HL-60/S4 treated with phorbol 12-myristate 13-acetate at 8.2 ng/mL for 4 days and 3 days (cell line): ENCODE measurements at regions not wholly inside any gene's neighbourhood (a gene's known extent, or its start where the extent isn't known, plus 50 kb on each side); places are given as distances from the start of the nearest gene placed in this dataset.

Experiments used
- in situ Hi-C: fragments of 300-500 bp; cut with MboI; formaldehyde crosslinking; loops from 2 replicates; pipeline ENCODE4 v1.15.0; 2022; ENCODE audit warnings: low sequenced_read_pairs

DNA sequence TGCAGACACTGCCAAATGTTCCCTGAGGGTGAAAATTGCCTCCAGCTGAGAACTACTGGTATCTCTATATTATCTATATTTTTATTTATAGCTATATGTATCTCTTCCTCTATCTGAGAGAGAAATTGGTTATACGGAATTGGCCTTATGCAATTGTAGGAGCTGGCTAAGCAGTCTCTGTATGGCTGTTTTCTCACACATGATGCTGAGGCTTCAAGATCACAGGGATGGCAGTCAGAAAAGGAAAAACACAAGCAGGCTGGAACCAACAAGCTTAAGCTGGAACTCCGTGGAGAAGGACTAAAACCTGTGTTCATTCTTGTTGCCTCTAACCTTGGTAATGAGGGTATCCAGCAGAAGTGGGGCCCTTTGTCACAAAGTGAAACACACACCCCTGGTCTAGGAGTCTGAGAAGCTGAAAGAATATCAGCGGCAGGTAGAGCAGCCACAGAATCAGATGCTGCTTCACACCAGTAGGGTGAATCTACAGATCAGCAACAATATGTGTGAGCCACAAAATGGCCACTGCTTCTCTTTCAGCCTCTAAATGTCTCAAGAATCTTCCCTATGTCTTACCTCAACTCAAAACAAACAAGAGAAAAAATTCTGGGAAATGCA is 166.5 kb upstream of the PPP1R2C start:
- in situ Hi-C loops = no loop called here

DNA sequence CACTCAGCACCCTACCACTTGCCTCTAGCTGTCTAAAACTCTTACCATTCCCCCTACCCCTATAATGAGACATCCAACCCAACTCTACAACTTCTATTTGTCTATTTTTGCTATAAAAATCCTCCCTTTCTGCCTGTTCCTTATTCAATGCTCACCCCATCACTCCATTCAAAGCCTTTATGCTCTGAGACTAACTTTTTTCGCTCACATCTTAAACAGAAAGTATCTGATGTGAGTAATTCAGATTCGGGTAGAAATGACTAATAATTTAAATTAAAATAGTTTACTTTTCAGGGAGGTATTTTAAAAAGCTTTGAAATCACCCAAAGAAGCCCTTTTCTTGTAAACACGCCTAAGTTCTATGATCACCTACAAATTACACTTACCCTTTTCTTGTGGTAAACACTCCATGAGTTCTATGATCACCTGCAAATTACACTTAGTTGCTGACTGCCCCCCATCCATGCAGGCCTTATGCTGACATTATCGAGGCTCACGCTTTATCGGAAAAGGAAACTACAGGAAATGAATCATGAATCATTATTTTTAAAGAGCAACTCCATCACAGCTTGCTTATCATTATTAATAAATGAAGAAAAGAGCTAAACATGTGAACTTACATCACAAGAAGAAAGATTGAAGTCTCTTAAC is 168.7 kb upstream of the PPP1R2C start:
- in situ Hi-C loops = no loop called here

DNA sequence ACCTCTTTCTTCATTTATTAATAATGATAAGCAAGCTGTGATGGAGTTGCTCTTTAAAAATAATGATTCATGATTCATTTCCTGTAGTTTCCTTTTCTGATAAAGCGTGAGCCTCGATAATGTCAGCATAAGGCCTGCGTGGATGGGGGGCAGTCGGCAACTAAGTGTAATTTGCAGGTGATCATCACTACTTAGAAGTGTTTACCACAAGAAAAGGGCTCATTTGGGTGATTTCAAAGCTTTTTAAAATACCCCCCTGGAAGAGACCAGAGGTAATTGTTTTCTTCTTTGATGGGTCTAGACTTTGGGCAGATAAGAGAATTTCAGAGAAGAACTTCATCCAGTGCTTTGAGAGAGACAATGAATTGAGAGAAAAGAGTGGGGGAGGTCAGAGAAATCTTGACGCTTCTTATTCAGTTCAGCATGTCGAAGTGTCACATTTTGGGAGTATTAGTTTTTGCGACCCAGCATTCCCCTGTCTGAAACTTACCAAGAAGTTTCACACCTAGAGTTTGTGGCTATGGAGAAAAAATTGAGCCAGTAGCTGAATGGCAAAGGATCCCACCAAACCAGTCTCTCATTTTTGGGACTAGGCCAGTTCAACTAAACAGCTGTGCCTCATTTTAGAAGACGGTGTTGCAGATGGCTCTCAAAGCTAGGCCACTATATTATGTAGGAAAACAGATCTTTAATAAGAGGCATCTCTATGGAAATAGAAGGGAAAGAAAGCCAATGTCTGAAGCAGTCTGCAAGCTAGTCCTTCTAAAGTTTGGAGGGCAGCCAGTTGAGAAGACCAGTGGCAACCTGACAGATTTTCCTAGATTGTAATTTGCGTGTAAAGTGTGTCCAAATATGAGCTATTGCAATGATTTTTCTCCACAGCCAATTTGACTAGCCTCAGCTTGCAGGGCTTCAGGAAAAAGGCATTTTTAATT is 171.0 kb upstream of the PPP1R2C start:
- in situ Hi-C loops = no loop called here

DNA sequence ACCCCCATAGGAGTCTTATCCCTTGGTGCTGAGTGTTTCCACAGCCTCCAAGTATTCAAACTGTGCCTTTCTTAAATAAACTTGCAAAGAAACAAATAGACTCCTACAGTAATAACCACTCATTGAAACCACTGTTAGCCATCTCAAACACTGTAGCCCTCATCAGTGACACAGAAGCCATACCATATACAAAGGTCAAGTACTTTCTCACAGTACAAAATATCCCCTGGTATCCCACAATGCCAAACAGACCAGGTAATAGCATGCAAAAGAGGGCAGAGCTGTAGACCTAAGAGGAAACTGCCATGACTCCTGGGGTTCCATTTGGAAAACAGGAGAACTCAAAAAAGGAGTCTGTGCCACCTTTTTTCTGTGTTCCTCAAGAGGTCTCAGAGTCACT is 173.8 kb upstream of the PPP1R2C start:
- in situ Hi-C loops = no loop called here

DNA sequence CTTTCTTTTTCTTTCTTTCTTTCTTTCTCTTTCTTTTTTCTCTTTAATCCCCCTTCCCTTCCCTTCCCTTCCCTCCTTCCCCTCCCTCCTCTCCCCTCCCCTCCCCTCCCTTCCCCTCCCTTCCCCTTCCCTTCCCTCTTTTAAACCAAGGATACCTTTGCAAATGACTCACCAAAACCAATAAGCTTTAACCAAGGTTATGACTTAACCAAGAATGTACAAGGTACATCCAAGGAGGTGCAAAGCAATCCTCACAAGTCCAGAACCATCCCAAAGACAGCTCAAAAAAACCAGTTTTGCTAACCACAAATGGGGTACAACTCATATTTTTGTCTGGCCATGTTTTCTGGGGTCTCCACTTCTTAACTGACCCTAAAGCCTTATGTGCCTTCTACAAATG is 174.7 kb upstream of the PPP1R2C start:
- in situ Hi-C loops = no loop called here

DNA sequence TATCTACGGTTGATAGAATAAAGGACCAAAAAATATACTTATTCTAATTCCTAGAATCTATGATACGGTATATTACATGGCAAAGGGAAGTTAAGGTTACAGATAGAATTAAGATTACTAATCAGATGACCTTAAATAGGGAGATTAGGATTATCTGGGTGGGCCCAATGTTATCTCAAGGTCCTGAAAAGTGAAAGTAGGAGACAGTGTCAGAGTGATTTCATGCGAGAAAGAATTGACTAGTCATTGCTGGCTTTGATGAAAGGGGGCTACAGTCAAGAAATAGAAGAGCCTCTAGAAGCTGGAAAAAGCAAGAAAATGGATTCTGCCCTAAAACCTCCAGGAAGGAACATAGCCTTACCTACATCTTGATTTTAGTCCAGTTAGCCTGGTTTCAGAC is 176.9 kb upstream of the PPP1R2C start:
- in situ Hi-C loops = no loop called here

DNA sequence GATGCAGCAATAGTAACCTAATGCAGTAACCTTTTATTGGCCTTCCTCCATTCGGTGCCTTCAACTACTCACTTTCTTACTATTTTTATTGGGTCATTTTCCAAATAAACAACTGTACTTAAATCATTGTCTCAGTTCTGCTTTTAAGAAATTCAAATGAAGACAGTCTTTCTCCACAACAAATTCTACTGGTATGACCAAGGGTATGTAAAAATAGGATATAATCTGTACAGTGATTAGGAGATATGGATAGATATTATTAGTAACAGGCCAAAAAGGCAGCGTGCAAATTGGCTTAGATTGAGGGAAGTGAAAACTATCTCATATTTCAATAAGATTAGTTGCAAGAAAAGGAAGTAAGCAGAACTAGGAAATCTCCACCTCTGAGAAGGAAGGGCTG is 177.4 kb upstream of the PPP1R2C start:
- in situ Hi-C loops = no loop called here

DNA sequence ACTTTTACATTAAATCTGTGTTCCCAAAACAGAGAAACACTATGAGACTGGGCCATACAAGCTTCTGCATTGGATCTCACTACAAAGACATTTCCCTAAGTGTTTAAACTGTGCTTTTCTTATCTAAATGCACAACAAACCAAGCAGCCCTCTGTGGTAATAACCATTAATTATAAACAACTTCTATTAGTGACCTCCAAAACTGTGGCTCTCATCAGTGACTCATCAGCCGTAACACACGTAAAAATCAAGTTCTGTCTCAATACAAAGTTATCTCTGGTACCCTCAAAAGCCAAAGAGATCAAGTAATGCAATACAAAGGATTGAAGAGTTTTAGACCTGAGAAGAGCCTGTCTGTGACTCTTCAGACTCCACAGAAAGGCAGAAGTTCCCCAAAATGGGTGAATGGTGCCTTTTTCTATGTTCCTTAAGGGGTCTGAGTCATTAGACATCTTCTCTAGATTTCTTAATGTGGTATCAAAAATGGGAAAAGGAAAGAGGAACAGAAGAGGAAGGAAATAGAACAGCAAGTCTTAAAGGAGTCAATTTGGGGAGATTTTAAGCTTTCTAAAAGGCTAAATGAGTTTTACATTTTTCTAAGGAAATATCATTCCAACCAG is 189.8 kb upstream of the PPP1R2C start:
- in situ Hi-C loops = no loop called here

DNA sequence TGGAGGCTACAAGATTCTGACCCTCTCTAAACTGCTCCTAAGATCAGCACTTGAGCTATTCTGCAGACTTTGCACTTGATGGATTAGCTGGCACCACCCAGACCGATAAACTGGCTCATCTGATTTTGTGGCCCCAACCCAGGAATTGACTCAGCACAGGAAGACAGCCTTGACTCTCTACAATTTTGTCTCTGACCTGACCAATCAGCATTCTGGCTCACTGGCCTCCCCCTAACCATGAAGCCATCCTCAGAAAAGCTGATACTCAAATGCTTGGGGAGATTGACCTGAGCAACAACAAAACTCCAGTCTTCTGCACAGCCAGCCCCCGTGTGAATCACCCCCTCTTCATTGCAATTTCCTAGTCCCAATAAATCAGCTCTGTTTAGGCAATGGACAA is 195.4 kb upstream of the PPP1R2C start:
- in situ Hi-C loops = no loop called here

DNA sequence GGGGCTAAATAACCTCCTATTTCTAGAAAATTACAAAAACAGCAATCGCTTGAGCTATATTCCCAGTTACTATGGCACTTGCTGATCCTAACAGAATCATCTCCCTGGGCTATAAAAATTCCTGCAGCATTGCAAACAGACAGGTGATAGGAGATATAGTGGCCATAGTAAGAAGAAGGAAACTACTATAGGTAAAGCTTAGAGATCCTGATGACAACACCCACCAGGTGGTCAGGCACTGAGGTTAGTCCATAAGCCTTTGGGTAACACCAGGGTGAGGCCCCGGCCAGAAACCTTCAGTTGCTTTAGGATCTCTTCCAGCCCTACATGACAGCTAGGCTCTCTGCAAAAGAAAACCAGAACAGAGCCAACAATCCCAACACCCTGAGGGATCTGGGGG is 197.9 kb upstream of the PPP1R2C start:
- in situ Hi-C loops = no loop called here

DNA sequence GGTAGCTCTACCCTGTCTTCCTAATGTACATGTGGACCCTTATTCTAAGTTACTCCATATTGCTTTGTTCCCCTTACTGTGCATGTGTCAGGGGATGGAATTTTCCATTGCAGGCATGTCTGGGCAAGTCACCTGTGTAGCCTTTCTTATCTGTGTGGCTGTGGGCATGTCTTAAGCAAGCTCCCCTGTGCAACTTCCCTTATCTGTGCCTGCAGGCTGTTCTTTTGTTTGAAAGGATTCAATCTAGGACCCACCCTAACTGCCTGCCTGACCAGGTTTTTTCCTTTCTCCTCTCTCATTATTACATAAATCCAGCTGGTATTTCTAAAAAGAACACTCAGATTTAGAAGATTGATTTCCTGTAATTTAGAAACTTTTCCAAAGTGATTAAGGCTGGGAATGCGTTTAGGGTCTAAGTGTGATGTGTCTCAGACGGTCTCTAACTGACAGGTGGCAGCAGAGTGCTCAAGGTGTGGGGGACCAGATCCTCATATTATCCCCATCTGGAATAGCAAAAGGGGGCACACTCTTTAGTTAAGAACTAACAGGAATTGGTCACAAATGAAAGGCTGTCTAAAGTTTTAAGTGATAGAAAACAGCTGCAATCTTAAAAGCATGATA is 198.9 kb upstream of the PPP1R2C start:
- in situ Hi-C loops = no loop called here

DNA sequence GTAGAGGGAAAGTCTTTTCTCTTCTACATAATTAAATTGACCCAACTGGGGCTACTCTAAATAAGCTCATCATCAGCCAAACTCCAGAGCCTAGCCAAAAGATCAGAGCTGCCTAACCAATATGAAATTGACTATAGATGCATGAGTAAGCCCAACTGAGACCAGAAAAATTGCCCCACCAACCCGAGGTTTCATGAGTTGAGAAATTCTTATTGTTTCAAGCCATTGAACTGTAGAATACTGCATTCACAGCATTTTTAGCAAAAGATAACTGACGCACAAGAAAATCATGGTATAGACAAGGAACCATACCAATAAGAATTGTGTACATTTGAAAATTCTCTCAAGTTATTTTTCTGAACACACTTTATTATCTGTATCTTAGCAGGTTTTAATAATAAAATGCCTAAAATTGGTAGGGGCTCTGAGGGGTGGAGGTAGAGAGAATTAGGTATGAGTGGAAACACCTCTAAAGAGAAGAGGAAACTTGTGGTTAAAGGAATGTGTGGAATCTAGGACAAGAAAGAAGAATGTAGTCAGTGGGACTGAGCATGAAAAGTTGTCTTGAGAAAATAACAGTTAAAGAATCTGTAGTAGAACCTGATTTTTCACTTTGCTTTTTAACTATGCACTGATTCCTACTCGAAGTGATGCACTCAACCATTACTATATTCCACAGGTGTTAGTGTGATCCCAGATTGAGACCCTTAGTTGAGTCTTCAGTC is 200.9 kb upstream of the PPP1R2C start:
- in situ Hi-C loops = no loop called here

DNA sequence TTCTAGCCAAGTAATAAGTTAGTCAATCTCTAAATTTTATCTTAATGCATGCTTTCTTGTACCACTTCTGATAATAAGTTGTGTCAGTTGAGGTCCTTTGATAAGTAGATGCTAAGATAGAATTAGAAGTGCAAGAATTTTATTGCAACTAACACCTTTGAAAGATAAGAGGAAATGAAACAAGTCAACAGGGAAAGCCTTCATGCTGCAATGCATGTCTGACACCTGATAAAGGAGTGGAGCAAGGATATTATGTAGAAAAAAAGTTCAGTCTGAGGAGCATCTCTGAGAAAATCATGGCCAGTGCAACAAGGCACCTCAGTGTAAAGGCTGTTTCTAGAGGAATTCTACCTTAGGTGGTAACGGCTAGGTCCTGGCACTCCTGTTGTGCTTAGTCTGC is 210.7 kb upstream of the PPP1R2C start:
- in situ Hi-C loops = no loop called here

DNA sequence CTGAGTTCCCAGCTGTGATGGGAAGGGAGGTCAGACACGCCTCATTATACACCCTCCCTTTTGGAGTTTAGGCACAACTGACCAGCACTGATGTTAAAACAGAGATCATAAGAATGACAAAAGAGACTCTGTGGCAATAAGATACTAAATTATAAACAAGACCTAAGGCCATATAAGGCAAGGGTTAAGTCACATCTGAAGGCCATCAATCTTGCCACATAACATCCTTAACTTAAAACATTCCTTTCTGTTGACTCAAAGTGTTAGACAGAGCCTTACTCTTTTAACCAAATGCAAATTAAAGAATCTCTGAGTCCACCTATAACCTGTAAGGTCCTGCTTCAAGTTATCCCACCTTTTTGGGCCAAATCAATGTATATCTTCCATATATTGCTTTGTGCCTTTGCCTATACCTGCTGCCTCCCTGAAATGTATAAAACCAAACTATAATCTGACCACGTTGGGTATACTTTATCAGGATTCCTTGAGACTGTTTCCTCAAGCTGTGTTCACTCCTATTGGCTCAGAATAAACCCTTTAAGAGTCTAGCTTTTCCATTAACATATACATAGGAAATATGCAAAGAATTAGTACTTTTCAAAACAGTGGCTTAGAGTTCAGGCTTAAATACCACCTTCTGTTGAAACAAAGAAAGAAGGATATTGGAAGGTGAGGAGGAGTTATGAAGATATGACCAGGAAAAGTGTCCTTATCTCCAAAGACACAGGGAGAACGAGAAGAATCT is 214.4 kb upstream of the PPP1R2C start:
- in situ Hi-C loops = no loop called here

DNA sequence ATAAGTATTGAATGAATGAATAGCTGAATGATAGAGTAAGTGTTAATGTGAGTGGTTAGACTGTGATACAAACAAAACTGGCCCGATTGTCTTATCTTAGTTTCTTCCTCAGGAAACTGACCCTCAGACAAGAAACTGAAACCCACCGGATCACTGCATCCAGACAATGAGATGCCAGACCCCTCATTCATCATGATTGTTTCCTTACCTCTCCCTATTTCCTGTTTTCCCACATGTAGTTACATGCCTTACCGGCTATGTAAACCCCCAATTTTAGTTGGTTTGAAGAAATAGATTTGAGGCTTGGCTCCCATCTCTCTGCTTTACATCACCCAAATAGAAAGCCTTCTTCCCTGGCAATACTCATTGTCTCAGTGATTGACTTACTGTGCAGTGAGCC is 218.9 kb upstream of the PPP1R2C start:
- in situ Hi-C loops = no loop called here

DNA sequence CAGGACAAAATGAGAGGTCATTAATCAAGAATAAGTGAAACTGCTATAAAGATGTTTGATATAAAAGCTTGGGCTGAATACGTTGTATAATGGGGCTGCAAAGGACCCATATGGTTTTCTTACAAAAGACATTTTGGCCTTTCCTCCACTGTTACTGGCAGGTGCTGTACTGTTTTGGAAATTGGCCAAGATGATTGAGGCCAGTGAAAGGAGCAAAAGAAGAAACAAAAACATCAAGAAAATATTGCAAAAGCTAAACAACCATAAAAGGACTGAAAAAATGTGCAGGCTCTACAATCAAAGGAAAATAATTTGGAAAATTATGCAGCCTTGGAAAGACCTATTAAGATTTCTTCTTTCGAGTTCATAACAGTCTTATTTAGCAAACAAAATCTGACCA is 222.2 kb upstream of the PPP1R2C start:
- in situ Hi-C loops = no loop called here

DNA sequence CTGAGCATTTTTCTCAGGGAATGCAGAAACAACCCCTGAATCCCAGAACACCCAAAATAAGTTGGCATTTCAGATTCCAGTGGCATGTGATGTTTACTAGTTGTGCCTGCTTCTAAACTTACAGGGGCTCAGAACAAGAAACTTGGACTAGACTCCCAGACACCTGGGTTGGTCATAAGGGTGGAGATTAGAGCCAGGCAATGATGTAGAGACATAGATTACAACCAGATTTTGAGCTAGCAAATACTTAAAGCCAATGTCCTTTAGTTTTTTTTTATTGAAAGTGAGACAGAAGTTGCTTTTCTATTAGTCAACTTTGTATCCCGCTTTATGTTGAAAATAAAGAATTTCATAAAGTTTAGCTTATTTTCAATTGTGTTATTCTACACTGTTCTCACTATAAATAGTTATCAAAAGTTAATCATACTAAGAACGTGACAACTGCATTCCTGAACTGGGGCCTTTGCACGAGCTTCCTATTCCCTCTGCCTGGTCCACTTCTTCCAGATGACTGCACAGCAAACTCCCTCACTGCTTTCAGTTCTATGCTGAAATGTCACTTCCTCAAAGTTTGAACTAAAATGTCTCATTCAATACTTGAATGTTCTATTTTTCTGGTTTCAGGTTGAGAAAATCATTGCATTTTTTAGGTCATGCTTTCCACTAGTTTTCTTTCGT is 224.7 kb upstream of the PPP1R2C start:
- in situ Hi-C loops = no loop called here

DNA sequence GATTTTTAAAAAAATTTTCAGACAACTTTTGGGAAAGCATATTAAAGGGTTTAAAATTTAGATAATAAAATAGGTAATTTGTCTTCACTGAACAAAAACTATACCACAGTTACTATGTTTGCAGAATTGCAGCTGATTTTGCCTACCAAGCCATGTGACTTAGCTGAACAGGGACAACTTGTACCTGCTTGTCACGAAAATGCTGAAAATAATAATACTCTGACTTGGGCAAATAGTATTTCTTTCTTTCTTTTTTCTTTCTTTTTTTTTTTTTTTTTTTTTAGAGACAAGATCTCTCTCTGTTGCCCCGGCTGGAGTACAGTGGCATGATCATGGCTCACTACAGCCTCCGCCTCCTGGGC is 225.2 kb upstream of the PPP1R2C start:
- in situ Hi-C loops = no loop called here

DNA sequence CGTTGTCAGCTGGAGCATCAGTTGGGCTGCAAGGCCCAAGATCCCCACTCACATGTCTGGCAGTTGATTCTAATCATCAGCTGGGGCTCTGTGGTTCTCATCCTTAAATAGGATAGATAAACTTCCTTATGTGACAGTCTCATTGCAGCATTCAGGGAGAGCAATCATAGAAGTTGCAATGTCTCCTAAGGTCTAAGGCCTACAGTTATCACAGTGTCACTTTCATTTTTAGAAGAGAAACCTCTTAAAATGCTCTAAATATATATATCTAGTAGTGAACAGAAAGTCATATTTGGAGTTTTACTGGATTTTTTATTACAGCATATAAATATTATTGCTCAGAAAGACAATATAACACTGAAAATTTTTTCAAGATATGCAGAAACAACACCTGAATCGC is 226.0 kb upstream of the PPP1R2C start:
- in situ Hi-C loops = no loop called here
